CD14-positive monocyte (primary cell): ENCODE measurements at regions not wholly inside any gene's neighbourhood (a gene's known extent, or its start where the extent isn't known, plus 50 kb on each side); places are given as distances from the start of the nearest gene placed in this dataset.
"Not testable (repeated sequence)": the region's sequence is repeated elsewhere in the genome, so short reads cannot be mapped to it uniquely, and the experiment has no call there.

Experiments used
- DNase-seq, 3 donors: peaks; one replicate each; pipeline ENCODE4 v3.0.0-alpha.2; 2011 to 2022
- H2AFZ ChIP-seq: 2 replicates; pipeline ENCODE4 v1.6.0; 2012; ENCODE audit warnings: mild to moderate bottlenecking, low read depth, low read length, inconsistent platforms; ENCODE audit not compliant: insufficient read depth, poor library complexity, severe bottlenecking
- H3K27ac ChIP-seq, 2 donors: 1 replicate in 1 of 2; 2 replicates in 1 of 2; pipeline ENCODE4 v1.5.1; 2012 to 2013; ENCODE audit warnings: low read length in 2 of 2, control low read depth in 1 of 2, inconsistent platforms in 1 of 2, low read depth in 1 of 2, mild to moderate bottlenecking in 1 of 2
- H3K27me3 ChIP-seq, 2 donors: one replicate each; pipeline versions ENCODE4 v1.6.0 to v1.6.1; 2011 to 2013; ENCODE audit warnings: low read length in 2 of 2; ENCODE audit not compliant: control insufficient read depth in 2 of 2, insufficient read depth in 2 of 2
- H3K36me3 ChIP-seq, 2 donors: replicated peaks in 1 of 2; 1 replicate in 1 of 2; 2 replicates in 1 of 2; pipeline versions ENCODE4 v1.5.1 to v1.6.1; 2012 to 2013; ENCODE audit warnings: low read length in 2 of 2, control low read depth in 1 of 2, inconsistent platforms in 1 of 2, mild to moderate bottlenecking in 1 of 2; ENCODE audit not compliant: insufficient read depth in 2 of 2, control insufficient read depth in 1 of 2
- H3K4me1 ChIP-seq, 2 donors: 1 replicate in 1 of 2; 2 replicates in 1 of 2; pipeline versions ENCODE4 v1.5.1 to v1.6.1; 2012 to 2013; ENCODE audit warnings: low read length in 2 of 2, control low read depth in 1 of 2, inconsistent platforms in 1 of 2, mild to moderate bottlenecking in 1 of 2, moderate library complexity in 1 of 2; ENCODE audit not compliant: insufficient read depth in 2 of 2, control insufficient read depth in 1 of 2
- H3K4me2 ChIP-seq: replicated peaks from 2 replicates; pipeline ENCODE3; 2012; ENCODE audit warnings: low read length, moderate library complexity, mild to moderate bottlenecking; ENCODE audit not compliant: poor library complexity, severe bottlenecking; ENCODE audit errors: extremely low read depth
- H3K4me3 ChIP-seq, 3 experiments: fragments of 200-600 bp in 1 of 3; sonication (generic) in 1 of 3; replicated peaks in 1 of 3; 1 replicate in 2 of 3; 2 replicates in 1 of 3; pipeline ENCODE4 v1.5.1; 2011 to 2013; ENCODE audit warnings: low read length in 3 of 3, mild to moderate bottlenecking in 3 of 3, control low read depth in 2 of 3, low read depth in 2 of 3, inconsistent platforms in 1 of 3, moderate library complexity in 1 of 3
- H3K79me2 ChIP-seq: 2 replicates; pipeline ENCODE4 v1.6.0; 2012; ENCODE audit warnings: mild to moderate bottlenecking, control low read depth, inconsistent platforms, low read length, moderate library complexity; ENCODE audit not compliant: insufficient read depth
- H3K9ac ChIP-seq: 2 replicates; pipeline ENCODE4 v1.6.0; 2017; ENCODE audit warnings: low read length, mild to moderate bottlenecking; ENCODE audit not compliant: insufficient read depth, poor library complexity, severe bottlenecking
- H3K9me3 ChIP-seq, 2 donors: replicated peaks in 1 of 2; 1 replicate in 1 of 2; 2 replicates in 1 of 2; pipeline versions ENCODE4 v1.5.1 to v1.6.1; 2012 to 2013; ENCODE audit warnings: low read length in 2 of 2, control low read depth in 1 of 2; ENCODE audit not compliant: control insufficient read depth in 1 of 2, insufficient read depth in 1 of 2
- H4K20me1 ChIP-seq: 2 replicates; pipeline ENCODE4 v1.6.0; 2012; ENCODE audit warnings: mild to moderate bottlenecking, low read length, control low read depth, moderate library complexity; ENCODE audit not compliant: insufficient read depth
- H3K27ac Mint-ChIP-seq, 7 donors: one replicate each; pipeline ENCODE4 v1.8.0; 2020; ENCODE audit warnings: mild to moderate bottlenecking in 7 of 7, mixed read lengths in 7 of 7, moderate library complexity in 6 of 7, inconsistent platforms in 2 of 7
- H3K27me3 Mint-ChIP-seq, 3 donors: one replicate each; pipeline ENCODE4 v1.8.0; 2021 to 2022; ENCODE audit warnings: low read depth in 3 of 3, mild to moderate bottlenecking in 3 of 3, mixed read lengths in 3 of 3, moderate library complexity in 3 of 3, inconsistent platforms in 1 of 3
- H3K36me3 Mint-ChIP-seq, 2 donors: one replicate each; pipeline ENCODE4 v1.8.0; 2020; ENCODE audit warnings: mixed read lengths in 2 of 2, inconsistent platforms in 1 of 2, mild to moderate bottlenecking in 1 of 2
- H3K4me1 Mint-ChIP-seq: one replicate; pipeline ENCODE4 v1.8.0; 2020; ENCODE audit warnings: mild to moderate bottlenecking, mixed read lengths
- H3K4me3 Mint-ChIP-seq, 2 donors: one replicate each; pipeline ENCODE4 v1.8.0; 2020; ENCODE audit warnings: mild to moderate bottlenecking in 2 of 2, mixed read lengths in 2 of 2, moderate library complexity in 1 of 2
- H3K9me3 Mint-ChIP-seq, 7 donors: one replicate each; pipeline ENCODE4 v1.8.0; 2020 to 2022; ENCODE audit warnings: mixed read lengths in 7 of 7, mild to moderate bottlenecking in 6 of 7, moderate library complexity in 6 of 7, inconsistent platforms in 2 of 7
- CTCF ChIP-seq: fragments of 200-600 bp; IDR thresholded peaks from one replicate; pipeline ENCODE4 v1.8.0; 2022; ENCODE audit warnings: antibody characterized with exemption, mild to moderate bottlenecking
- WGBS: methylation state at CpG from one replicate; pipeline ENCODE4 v1.1.5; 2013; ENCODE audit warnings: missing lambda C conversion rate; ENCODE audit not compliant: insufficient coverage; 5-methylcytosine and 5-hydroxymethylcytosine counted together
- intact Hi-C, 2 donors: fragments of 100-400 bp; cut with micrococcal nuclease; formaldehyde crosslinking; loops; one replicate each; pipeline versions ENCODE4 v1.15.0 to v1.15.1; 2023

GRCh38 chr13:23050126-23050525, 130.7 kb upstream of the SGCG start:
- H3K4me3 Mint-ChIP-seq = no peak overlapping the region
- H3K4me3 ChIP-seq = no peak overlapping the region
- H3K4me1 ChIP-seq = no peaks in the 10 kb centered on the region
- WGBS = no CpG with 5 or more reads among the region's 3 CpGs
- no peaks in the 10 kb centered on the region for H3K79me2 ChIP-seq
- no peaks in the 10 kb centered on the region for H3K4me1 Mint-ChIP-seq
- peaks cover 0 to 4% of the 10 kb centered on the region in 2 donors for H3K9me3 ChIP-seq
- no peak overlapping the region for H3K27ac ChIP-seq
- no peaks in the 10 kb centered on the region for H3K36me3 Mint-ChIP-seq
- no peaks in the 10 kb centered on the region for H3K27me3 ChIP-seq
- DNase-seq = no peak
- peaks cover 0 to 4% (median 0%) of the 10 kb centered on the region in 3 donors for H3K27me3 Mint-ChIP-seq
- H2AFZ ChIP-seq = no peak overlapping the region
- intact Hi-C loops = no loop called here
- H3K9me3 Mint-ChIP-seq = peaks cover 4 to 17% (median 10%) of the 10 kb centered on the region in 7 donors
- H3K4me2 ChIP-seq = no peak overlapping the region
- no peaks in the 10 kb centered on the region for H4K20me1 ChIP-seq
- H3K9ac ChIP-seq = no peak overlapping the region
- no peak for TF ChIP-seq CTCF
- H3K27ac Mint-ChIP-seq = no peak overlapping the region
- H3K36me3 ChIP-seq = no peaks in the 10 kb centered on the region

GRCh38 chr13:23053711-23054110, 127.1 kb upstream of the SGCG start:
- H3K79me2 ChIP-seq, H3K27me3 ChIP-seq, DNase-seq, intact Hi-C loops, H2AFZ ChIP-seq, H3K27ac Mint-ChIP-seq, H3K4me1 Mint-ChIP-seq, H3K27ac ChIP-seq, H3K9me3 ChIP-seq, H3K27me3 Mint-ChIP-seq, H3K4me2 ChIP-seq, H3K4me3 ChIP-seq, H3K4me3 Mint-ChIP-seq, H4K20me1 ChIP-seq, H3K36me3 Mint-ChIP-seq, H3K4me1 ChIP-seq, H3K36me3 ChIP-seq, H3K9ac ChIP-seq: not testable (repeated sequence)
- H3K9me3 Mint-ChIP-seq = peaks cover 4 to 22% (median 12%) of the 10 kb centered on the region in 7 donors
- WGBS = 92% methylated on average over 2 of the region's 5 CpGs
